RWPE1 (cell line): ENCODE measurements at regions not wholly inside any gene's neighbourhood (a gene's known extent, or its start where the extent isn't known, plus 50 kb on each side); places are given as distances from the start of the nearest gene placed in this dataset.

Source experiments
- CTCF ChIA-PET: fragments of 350-600 bp; sonication (Branson Sonifier 250); formaldehyde crosslinking; extraction: SDS; loops from one replicate; lab custom pipeline; 2021; lab: Yijun Ruan, JAX
- POLR2A ChIA-PET: fragments of 400-600 bp; formaldehyde crosslinking; extraction: SDS; loops from one replicate; lab custom pipeline; 2020; ENCODE audit warnings: antibody characterized with exemption; ENCODE audit not compliant: low non-redundant PET; lab: Yijun Ruan, JAX
- DNase-seq: peaks from one replicate; pipeline ENCODE4 v3.0.0; 2012; ENCODE audit warnings: low spot score
- H3K27ac ChIP-seq: fragments of 450-650 bp; 2 replicates; pipeline ENCODE4 v1.5.1; 2017
- TF ChIP-seq, protein P1 (sequence below): fragments of 450-650 bp; conservative IDR thresholded peaks from 2 replicates; pipeline ENCODE4 v1.5.1; 2017; ENCODE audit warnings: low read depth, mild to moderate bottlenecking

DNA sequence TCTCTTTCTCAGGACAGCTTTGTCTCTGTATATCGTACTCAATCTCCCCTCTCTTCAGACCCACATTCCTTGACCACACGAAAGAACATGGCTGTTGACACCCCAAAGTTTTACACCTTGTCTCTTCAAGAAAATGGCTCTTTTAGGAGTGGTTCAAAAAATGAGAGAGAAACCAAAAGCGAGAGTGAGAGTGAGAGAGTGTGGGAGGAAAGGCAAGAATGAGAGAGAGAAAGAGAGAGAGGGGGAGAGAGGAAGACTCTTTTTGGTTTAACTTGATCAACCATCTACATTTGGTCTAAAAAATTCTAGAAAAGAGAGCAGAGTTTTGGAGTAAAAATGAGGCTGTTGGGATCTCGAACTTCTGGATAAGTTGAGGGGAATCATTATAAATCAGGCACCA lies 581.8 kb upstream of the WWC1 start:
- no peak overlapping the region for H3K27ac ChIP-seq
- ChIA-PET CTCF (no interaction called here), POLR2A (no interaction called here)
- TF ChIP-seq, protein P1, sequence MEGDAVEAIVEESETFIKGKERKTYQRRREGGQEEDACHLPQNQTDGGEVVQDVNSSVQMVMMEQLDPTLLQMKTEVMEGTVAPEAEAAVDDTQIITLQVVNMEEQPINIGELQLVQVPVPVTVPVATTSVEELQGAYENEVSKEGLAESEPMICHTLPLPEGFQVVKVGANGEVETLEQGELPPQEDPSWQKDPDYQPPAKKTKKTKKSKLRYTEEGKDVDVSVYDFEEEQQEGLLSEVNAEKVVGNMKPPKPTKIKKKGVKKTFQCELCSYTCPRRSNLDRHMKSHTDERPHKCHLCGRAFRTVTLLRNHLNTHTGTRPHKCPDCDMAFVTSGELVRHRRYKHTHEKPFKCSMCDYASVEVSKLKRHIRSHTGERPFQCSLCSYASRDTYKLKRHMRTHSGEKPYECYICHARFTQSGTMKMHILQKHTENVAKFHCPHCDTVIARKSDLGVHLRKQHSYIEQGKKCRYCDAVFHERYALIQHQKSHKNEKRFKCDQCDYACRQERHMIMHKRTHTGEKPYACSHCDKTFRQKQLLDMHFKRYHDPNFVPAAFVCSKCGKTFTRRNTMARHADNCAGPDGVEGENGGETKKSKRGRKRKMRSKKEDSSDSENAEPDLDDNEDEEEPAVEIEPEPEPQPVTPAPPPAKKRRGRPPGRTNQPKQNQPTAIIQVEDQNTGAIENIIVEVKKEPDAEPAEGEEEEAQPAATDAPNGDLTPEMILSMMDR, result no peak
- no peak for DNase-seq

DNA sequence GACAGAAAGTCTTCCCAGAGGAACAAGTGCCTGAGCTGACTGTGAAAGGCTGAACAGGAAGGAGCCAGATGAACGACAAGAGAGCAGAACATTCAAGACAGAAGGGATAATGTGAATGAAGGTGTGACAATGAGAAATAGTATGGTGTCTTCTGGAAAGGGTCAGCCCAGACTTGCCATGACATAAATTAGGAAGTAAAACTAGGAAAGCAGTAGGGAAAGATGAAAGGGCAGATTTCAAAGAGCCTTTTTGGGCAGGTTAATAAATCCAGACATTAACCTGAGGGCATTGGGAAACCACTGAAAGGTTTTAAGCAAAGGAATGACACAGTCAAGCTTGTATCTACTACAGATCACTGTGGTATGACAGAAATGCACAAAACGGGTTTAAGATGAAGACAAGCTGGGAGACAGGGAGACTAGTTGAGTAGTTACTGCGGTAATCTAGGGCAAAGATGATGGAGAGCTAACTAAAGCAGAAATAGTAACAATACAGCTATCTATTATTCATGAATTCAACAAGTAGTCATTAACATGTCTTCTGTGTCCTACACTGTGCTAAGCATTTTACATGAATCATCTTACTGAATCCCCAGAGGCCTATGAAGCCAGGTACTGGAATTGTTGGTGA lies 580.9 kb upstream of the WWC1 start:
- no peak overlapping the region for H3K27ac ChIP-seq
- CTCF ChIA-PET, result interaction anchor here (1.0 kb wide), 2 partner anchors 12 to 17 kb away, joined by 3 read pairs; no protein-coding TSS in a partner anchor
- TF ChIP-seq, protein P1, result no peak
- DNase-seq, result no peak
- POLR2A ChIA-PET, result no interaction called here

DNA sequence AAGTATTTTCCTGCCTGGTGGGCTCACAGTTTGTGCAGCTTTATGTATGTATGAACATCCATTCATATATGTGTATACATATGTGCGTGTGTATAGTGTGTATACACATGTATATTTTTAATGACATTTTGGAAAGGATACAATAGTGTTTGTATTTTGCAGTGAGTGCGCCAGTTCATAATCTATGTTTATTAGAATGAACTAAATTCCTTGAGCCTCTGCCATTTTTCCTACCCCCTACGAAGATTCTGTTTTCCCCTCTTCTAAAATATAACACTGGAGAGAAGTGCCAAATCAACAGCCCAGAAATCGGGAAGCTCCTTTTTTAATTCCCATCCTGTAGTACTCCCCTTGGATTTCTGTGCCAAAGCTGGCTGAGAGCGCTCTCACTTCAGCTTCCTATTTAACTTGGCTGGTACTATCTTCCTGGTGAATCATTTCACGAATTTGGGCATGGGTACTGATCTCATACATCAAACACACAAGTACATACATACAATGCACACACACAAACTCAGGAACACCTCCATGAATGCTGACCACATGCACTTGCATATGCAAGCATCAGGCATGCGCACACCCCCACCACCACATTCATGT lies 578.4 kb upstream of the WWC1 start:
- no peak overlapping the region for H3K27ac ChIP-seq
- ChIA-PET POLR2A (no interaction called here), CTCF (no interaction called here)
- no peak for DNase-seq
- TF ChIP-seq, protein P1, result no peak

DNA sequence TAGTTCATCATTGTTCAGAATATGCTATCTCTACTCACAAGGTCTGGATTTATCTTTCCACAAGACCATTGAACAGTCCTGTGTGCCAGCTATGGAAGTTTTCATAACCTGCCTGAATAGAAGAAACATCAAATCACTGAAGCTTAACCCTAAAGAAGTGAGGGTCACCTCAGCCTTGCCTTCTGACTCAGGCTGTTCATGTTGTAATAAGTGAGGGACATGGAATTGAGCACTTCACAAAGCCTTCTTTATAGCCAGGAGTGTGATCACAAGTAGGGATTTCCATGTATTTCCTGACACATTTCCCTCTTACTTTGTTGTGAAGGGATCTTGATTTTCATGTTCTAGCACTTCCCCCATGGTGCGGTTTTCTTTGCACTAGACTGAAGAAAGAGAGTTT lies 577.5 kb upstream of the WWC1 start:
- POLR2A ChIA-PET, result no interaction called here

DNA sequence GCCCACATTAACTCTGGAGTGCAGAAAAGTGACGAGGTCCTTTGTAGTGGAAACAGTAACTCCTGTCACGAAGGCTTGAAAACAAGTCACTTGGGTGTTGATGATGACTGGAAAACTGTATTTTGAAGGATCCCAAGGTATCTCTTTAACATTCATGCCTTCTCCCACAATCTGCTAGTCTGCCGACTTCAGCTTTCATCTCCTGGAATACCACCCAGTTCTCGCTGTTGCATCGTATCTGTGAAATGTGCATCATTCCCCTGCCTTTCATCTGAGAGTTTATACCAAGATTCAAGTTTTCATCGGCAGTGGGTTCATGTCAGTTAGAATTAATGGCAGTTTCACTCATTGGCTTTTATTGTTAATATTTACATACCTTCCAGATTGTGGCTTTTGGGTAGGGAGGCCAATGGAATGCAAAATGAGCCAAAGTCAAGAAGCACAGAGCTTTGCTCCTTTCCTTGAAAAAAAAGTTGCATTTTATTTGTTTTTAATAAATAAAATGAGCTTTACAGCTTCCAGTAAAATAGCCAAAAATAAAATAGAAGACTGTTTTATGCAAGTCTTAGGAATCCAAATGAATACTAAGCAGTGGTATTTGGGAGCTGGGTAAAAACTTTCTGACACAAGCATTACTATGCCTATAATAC lies 575.2 kb upstream of the WWC1 start:
- no peak overlapping the region for H3K27ac ChIP-seq
- ChIA-PET CTCF (interaction anchor here (0.6 kb wide), 1 partner anchor 393 kb away, joined by 5 read pairs; no protein-coding TSS in a partner anchor), POLR2A (no interaction called here)
- no peak for DNase-seq
- TF ChIP-seq, protein P1, result no peak

More for the DNA sequence above, 577.5 kb upstream of the WWC1 start:
- TF ChIP-seq, protein P1, result no peak
- CTCF ChIA-PET, result no interaction called here
- DNase-seq, result no peak
- no peak overlapping the region for H3K27ac ChIP-seq

DNA sequence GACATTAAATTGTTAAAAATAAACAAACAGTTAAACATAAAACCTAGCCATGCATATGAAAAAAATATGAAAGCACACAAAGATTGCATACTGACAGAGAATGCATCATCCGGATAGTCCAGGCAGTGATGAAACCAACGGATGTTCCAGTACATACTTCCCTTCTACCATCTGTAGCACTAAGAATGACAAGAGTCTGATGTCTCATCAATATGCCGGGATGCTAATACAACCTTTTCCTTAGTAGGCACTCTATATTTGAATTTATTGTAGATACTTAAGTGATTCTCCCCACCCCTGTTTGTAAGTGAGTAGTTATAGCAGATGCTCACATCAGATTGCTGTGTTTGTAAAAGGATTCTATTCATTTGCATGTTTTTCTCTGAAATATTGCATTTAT lies 571.2 kb upstream of the WWC1 start:
- TF ChIP-seq, protein P1, result no peak
- ChIA-PET CTCF (no interaction called here), POLR2A (no interaction called here)
- no peak for DNase-seq
- no peak overlapping the region for H3K27ac ChIP-seq
